GM20000 (cell line): ENCODE measurements at regions not wholly inside any gene's neighbourhood (a gene's known extent, or its start where the extent isn't known, plus 50 kb on each side); places are given as distances from the start of the nearest gene placed in this dataset.

Source experiments
- DNase-seq: peaks from one replicate; pipeline ENCODE4 v3.0.0; 2012; ENCODE audit warnings: low spot score
- CTCF ChIP-seq: IDR thresholded peaks from 2 replicates; pipeline ENCODE4 v1.5.1; 2012; ENCODE audit warnings: mild to moderate bottlenecking, control low read depth; ENCODE audit errors: extremely low read depth, missing control alignments

- no peak for TF ChIP-seq CTCF
- no peak for DNase-seq
Measured at GRCh38 chr5:147167529-147167928, 67.3 kb upstream of the STK32A start.

- no peak for DNase-seq
- no peak for TF ChIP-seq CTCF
Measured at GRCh38 chr5:147168578-147169327, 66.1 kb upstream of the STK32A start.

- no peak for DNase-seq
- TF ChIP-seq CTCF = no peak
Measured at GRCh38 chr5:147169399-147169798, 65.4 kb upstream of the STK32A start.

GRCh38 chr5:147169901-147170300 lies 64.9 kb upstream of the STK32A start:
- DNase-seq = no peak
- TF ChIP-seq CTCF = no peak

- no peak for TF ChIP-seq CTCF
Measured at GRCh38 chr5:147170603-147171002, 64.2 kb upstream of the STK32A start.

GRCh38 chr5:147174671-147175265 lies 60.1 kb upstream of the STK32A start:
- no peak for TF ChIP-seq CTCF
- DNase-seq = no peak

More at GRCh38 chr5:147170603-147171002, 64.2 kb upstream of the STK32A start:
- no peak for DNase-seq

- no peak for DNase-seq
- no peak for TF ChIP-seq CTCF
Measured at GRCh38 chr5:147175516-147176097, 59.2 kb upstream of the STK32A start.
